ENCODE measurements at regions not wholly inside any gene's neighbourhood (a gene's known extent, or its start where the extent isn't known, plus 50 kb on each side); places are given as distances from the start of the nearest gene placed in this dataset.

- Histone ChIP-seq H3K14ac (ENCODE audit: low read length) (no peak overlapping the region), H4K8ac (ENCODE audit: low read depth, low read length) (no peak overlapping the region), H4K91ac (ENCODE audit: low read depth, low read length, poor library complexity) (no peak overlapping the region), H3K4me2 (ENCODE audit: insufficient read depth, low read length, poor library complexity, severe bottlenecking) (no peak overlapping the region), H3K27me3 (ENCODE audit: control insufficient read depth in 3 of 3, insufficient read depth in 3 of 3, low read depth in 1 of 3, low read length in 3 of 3) (no peaks in the 10 kb centered on the region), H3K4me1 (ENCODE audit: control insufficient read depth in 2 of 2, insufficient read depth in 1 of 2, low read depth in 1 of 2, low read length in 2 of 2) (peaks cover 0 to 4% of the 10 kb centered on the region in 2 donors), H3K9me3 (replicated peaks in 1 of 2; ENCODE audit: control insufficient read depth in 2 of 2, insufficient read depth in 1 of 2, low read depth in 1 of 2, low read length in 2 of 2) (no peaks in the 10 kb centered on the region), H3K36me3 (replicated peaks in 1 of 2; ENCODE audit: control insufficient read depth in 2 of 2, insufficient read depth in 2 of 2, low read length in 2 of 2) (no peaks in the 10 kb centered on the region), H2AK5ac (ENCODE audit: low read depth, low read length) (no peak overlapping the region), H2BK12ac (ENCODE audit: low read length) (no peak overlapping the region), H2BK5ac (ENCODE audit: low read length) (no peak overlapping the region), H3K23ac (ENCODE audit: low read depth, low read length, poor library complexity) (no peak overlapping the region), H2BK120ac (ENCODE audit: low read depth, low read length) (no peak overlapping the region), H3K79me1 (ENCODE audit: low read depth, low read length) (no peaks in the 10 kb centered on the region), H3K9ac (ENCODE audit: low read depth, low read length, poor library complexity) (no peak overlapping the region), H3K18ac (ENCODE audit: low read length) (no peak overlapping the region), H3K4ac (ENCODE audit: low read length) (no peak overlapping the region), H3K27ac (replicated peaks; ENCODE audit: low read length) (no peak overlapping the region), H2BK15ac (ENCODE audit: low read length) (no peak overlapping the region), H3K4me3 (ENCODE audit: low read length in 2 of 2) (no peak overlapping the region), H2AFZ (ENCODE audit: low read length) (peak overlapping the region; percentile 83)
- 100% methylated on average over 2 of the region's 5 CpGs; no CpG with 5 or more reads in 1 of the 2 donors for WGBS, 2 donors (ENCODE audit: extremely low coverage in 2 of 2, insufficient read length in 2 of 2, insufficient replicate concordance in 1 of 2)
- DNase-seq (ENCODE audit: low spot score): no peak
These were observed 1370.6 kb upstream of the LRRTM3 start for GRCh38 chr10:65555192-65555591.

- Histone ChIP-seq H3K27me3 (ENCODE audit: control insufficient read depth in 3 of 3, insufficient read depth in 3 of 3, low read depth in 1 of 3, low read length in 3 of 3) (no peaks in the 10 kb centered on the region), H2AK5ac (ENCODE audit: low read depth, low read length) (no peak overlapping the region), H4K8ac (ENCODE audit: low read depth, low read length) (no peak overlapping the region), H3K36me3 (replicated peaks in 1 of 2; ENCODE audit: control insufficient read depth in 2 of 2, insufficient read depth in 2 of 2, low read length in 2 of 2) (no peaks in the 10 kb centered on the region), H2BK15ac (ENCODE audit: low read length) (no peak overlapping the region), H3K9ac (ENCODE audit: low read depth, low read length, poor library complexity) (no peak overlapping the region), H2BK120ac (ENCODE audit: low read depth, low read length) (no peak overlapping the region), H3K9me3 (replicated peaks in 1 of 2; ENCODE audit: control insufficient read depth in 2 of 2, insufficient read depth in 1 of 2, low read depth in 1 of 2, low read length in 2 of 2) (no peaks in the 10 kb centered on the region), H3K23ac (ENCODE audit: low read depth, low read length, poor library complexity) (no peak overlapping the region), H2AFZ (ENCODE audit: low read length) (no peak overlapping the region), H3K4ac (ENCODE audit: low read length) (no peak overlapping the region), H3K18ac (ENCODE audit: low read length) (no peak overlapping the region), H2BK12ac (ENCODE audit: low read length) (no peak overlapping the region), H3K4me3 (ENCODE audit: low read length in 2 of 2) (no peak overlapping the region), H3K79me1 (ENCODE audit: low read depth, low read length) (no peaks in the 10 kb centered on the region), H3K4me2 (ENCODE audit: insufficient read depth, low read length, poor library complexity, severe bottlenecking) (no peak overlapping the region), H3K27ac (replicated peaks; ENCODE audit: low read length) (no peak overlapping the region), H4K91ac (ENCODE audit: low read depth, low read length, poor library complexity) (no peak overlapping the region), H3K4me1 (ENCODE audit: control insufficient read depth in 2 of 2, insufficient read depth in 1 of 2, low read depth in 1 of 2, low read length in 2 of 2) (peaks cover 0 to 1% of the 10 kb centered on the region in 2 donors), H3K14ac (ENCODE audit: low read length) (no peak overlapping the region), H2BK5ac (ENCODE audit: low read length) (no peak overlapping the region)
- DNase-seq (ENCODE audit: low spot score): no peak
- no CpG with 5 or more reads among the region's 5 CpGs for WGBS, 2 donors (ENCODE audit: extremely low coverage in 2 of 2, insufficient read length in 2 of 2, insufficient replicate concordance in 1 of 2)
These were observed 1369.8 kb upstream of the LRRTM3 start for GRCh38 chr10:65556006-65556405.

- no peak overlapping the region for H2BK15ac ChIP-seq (ENCODE audit: low read length)
- WGBS, 2 donors (ENCODE audit: extremely low coverage in 2 of 2, insufficient read length in 2 of 2, insufficient replicate concordance in 1 of 2): no CpG with 5 or more reads among the region's 2 CpGs
- peak overlapping the region; percentile 68 for H2AFZ ChIP-seq (ENCODE audit: low read length)
- no peak for DNase-seq (ENCODE audit: low spot score)
- H3K4me2 ChIP-seq (ENCODE audit: insufficient read depth, low read length, poor library complexity, severe bottlenecking): no peak overlapping the region
- no peaks in the 10 kb centered on the region for H3K9me3 ChIP-seq (replicated peaks in 1 of 2; ENCODE audit: control insufficient read depth in 2 of 2, insufficient read depth in 1 of 2, low read depth in 1 of 2, low read length in 2 of 2)
- H3K14ac ChIP-seq (ENCODE audit: low read length): no peak overlapping the region
- H2AK5ac ChIP-seq (ENCODE audit: low read depth, low read length): no peak overlapping the region
- no peak overlapping the region for H3K9ac ChIP-seq (ENCODE audit: low read depth, low read length, poor library complexity)
- no peak overlapping the region for H4K8ac ChIP-seq (ENCODE audit: low read depth, low read length)
- no peaks in the 10 kb centered on the region for H3K79me1 ChIP-seq (ENCODE audit: low read depth, low read length)
- H3K4me1 ChIP-seq (ENCODE audit: control insufficient read depth in 2 of 2, insufficient read depth in 1 of 2, low read depth in 1 of 2, low read length in 2 of 2): peaks cover 0 to 1% of the 10 kb centered on the region in 2 donors
- no peak overlapping the region for H3K4me3 ChIP-seq (ENCODE audit: low read length in 2 of 2)
- H2BK12ac ChIP-seq (ENCODE audit: low read length): no peak overlapping the region
- no peak overlapping the region for H3K18ac ChIP-seq (ENCODE audit: low read length)
- no peaks in the 10 kb centered on the region for H3K36me3 ChIP-seq (replicated peaks in 1 of 2; ENCODE audit: control insufficient read depth in 2 of 2, insufficient read depth in 2 of 2, low read length in 2 of 2)
- H2BK120ac ChIP-seq (ENCODE audit: low read depth, low read length): no peak overlapping the region
- no peak overlapping the region for H3K27ac ChIP-seq (replicated peaks; ENCODE audit: low read length)
- no peak overlapping the region for H3K4ac ChIP-seq (ENCODE audit: low read length)
- H4K91ac ChIP-seq (ENCODE audit: low read depth, low read length, poor library complexity): no peak overlapping the region
- H3K27me3 ChIP-seq (ENCODE audit: control insufficient read depth in 3 of 3, insufficient read depth in 3 of 3, low read depth in 1 of 3, low read length in 3 of 3): no peaks in the 10 kb centered on the region
- H2BK5ac ChIP-seq (ENCODE audit: low read length): no peak overlapping the region
- no peak overlapping the region for H3K23ac ChIP-seq (ENCODE audit: low read depth, low read length, poor library complexity)
These were observed 1366.5 kb upstream of the LRRTM3 start for GRCh38 chr10:65559369-65559768.

GRCh38 chr10:65565246-65565645 lies 1360.6 kb upstream of the LRRTM3 start:
- no peak overlapping the region for H2AFZ ChIP-seq (ENCODE audit: low read length)
- WGBS, 2 donors (ENCODE audit: extremely low coverage in 2 of 2, insufficient read length in 2 of 2, insufficient replicate concordance in 1 of 2): no CpG with 5 or more reads among the region's 1 CpG
- H3K4me2 ChIP-seq (ENCODE audit: insufficient read depth, low read length, poor library complexity, severe bottlenecking): no peak overlapping the region
- H3K4me1 ChIP-seq (ENCODE audit: control insufficient read depth in 2 of 2, insufficient read depth in 1 of 2, low read depth in 1 of 2, low read length in 2 of 2): no peaks in the 10 kb centered on the region
- no peak overlapping the region for H2BK15ac ChIP-seq (ENCODE audit: low read length)
- no peaks in the 10 kb centered on the region for H3K36me3 ChIP-seq (replicated peaks in 1 of 2; ENCODE audit: control insufficient read depth in 2 of 2, insufficient read depth in 2 of 2, low read length in 2 of 2)
- no peaks in the 10 kb centered on the region for H3K9me3 ChIP-seq (replicated peaks in 1 of 2; ENCODE audit: control insufficient read depth in 2 of 2, insufficient read depth in 1 of 2, low read depth in 1 of 2, low read length in 2 of 2)
- H3K23ac ChIP-seq (ENCODE audit: low read depth, low read length, poor library complexity): no peak overlapping the region
- H3K14ac ChIP-seq (ENCODE audit: low read length): no peak overlapping the region
- H4K91ac ChIP-seq (ENCODE audit: low read depth, low read length, poor library complexity): no peak overlapping the region
- no peaks in the 10 kb centered on the region for H3K27me3 ChIP-seq (ENCODE audit: control insufficient read depth in 3 of 3, insufficient read depth in 3 of 3, low read depth in 1 of 3, low read length in 3 of 3)
- H2AK5ac ChIP-seq (ENCODE audit: low read depth, low read length): no peak overlapping the region
- H2BK12ac ChIP-seq (ENCODE audit: low read length): no peak overlapping the region
- DNase-seq (ENCODE audit: low spot score): no peak
- H3K27ac ChIP-seq (replicated peaks; ENCODE audit: low read length): no peak overlapping the region
- no peak overlapping the region for H2BK120ac ChIP-seq (ENCODE audit: low read depth, low read length)
- no peak overlapping the region for H3K4ac ChIP-seq (ENCODE audit: low read length)
- no peak overlapping the region for H3K9ac ChIP-seq (ENCODE audit: low read depth, low read length, poor library complexity)
- no peak overlapping the region for H3K18ac ChIP-seq (ENCODE audit: low read length)
- no peak overlapping the region for H2BK5ac ChIP-seq (ENCODE audit: low read length)
- H3K4me3 ChIP-seq (ENCODE audit: low read length in 2 of 2): no peak overlapping the region
- H3K79me1 ChIP-seq (ENCODE audit: low read depth, low read length): no peaks in the 10 kb centered on the region
- H4K8ac ChIP-seq (ENCODE audit: low read depth, low read length): no peak overlapping the region

Data from neuronal stem cell (in vitro differentiated cells).